OCI-LY7 (cell line): ENCODE measurements at regions not wholly inside any gene's neighbourhood (a gene's known extent, or its start where the extent isn't known, plus 50 kb on each side); places are given as distances from the start of the nearest gene placed in this dataset.

Source experiments
- EZH2phosphoT487 ChIP-seq: fragments of 200-600 bp; sonication (generic); IDR thresholded peaks from 2 replicates; pipeline ENCODE4 v1.6.1; 2018; ENCODE audit warnings: low read depth, borderline replicate concordance, mild to moderate bottlenecking, mixed run types, antibody characterized with exemption, low read length, moderate library complexity, mixed read lengths
- TF ChIP-seq, protein P1 (sequence below): fragments of 200-600 bp; sonication (generic); conservative IDR thresholded peaks from 2 replicates; pipeline ENCODE4 v1.5.1; 2014; ENCODE audit warnings: mild to moderate bottlenecking, antibody characterized with exemption, low read length, moderate library complexity, mixed read lengths

DNA sequence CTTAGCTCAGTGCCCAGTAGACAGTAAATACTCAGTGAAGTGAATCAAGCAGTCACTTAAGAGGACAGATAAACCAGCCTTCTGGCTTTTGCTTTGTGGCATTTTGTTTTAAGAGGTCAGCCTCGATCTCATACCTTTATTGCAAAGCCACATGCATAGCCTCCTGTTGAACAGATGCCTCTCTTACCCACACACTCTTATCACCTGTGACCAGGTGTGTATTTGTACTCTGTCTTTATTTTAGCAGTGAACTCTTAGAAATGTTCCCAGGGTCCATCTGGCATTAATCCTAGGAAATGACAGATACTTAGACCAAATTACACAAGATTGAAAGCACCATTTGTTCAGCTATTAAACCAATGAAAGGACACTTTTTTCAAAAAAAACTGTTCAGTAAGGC, 1426.5 kb downstream of the CDH11 start:
- TF ChIP-seq, protein P1, sequence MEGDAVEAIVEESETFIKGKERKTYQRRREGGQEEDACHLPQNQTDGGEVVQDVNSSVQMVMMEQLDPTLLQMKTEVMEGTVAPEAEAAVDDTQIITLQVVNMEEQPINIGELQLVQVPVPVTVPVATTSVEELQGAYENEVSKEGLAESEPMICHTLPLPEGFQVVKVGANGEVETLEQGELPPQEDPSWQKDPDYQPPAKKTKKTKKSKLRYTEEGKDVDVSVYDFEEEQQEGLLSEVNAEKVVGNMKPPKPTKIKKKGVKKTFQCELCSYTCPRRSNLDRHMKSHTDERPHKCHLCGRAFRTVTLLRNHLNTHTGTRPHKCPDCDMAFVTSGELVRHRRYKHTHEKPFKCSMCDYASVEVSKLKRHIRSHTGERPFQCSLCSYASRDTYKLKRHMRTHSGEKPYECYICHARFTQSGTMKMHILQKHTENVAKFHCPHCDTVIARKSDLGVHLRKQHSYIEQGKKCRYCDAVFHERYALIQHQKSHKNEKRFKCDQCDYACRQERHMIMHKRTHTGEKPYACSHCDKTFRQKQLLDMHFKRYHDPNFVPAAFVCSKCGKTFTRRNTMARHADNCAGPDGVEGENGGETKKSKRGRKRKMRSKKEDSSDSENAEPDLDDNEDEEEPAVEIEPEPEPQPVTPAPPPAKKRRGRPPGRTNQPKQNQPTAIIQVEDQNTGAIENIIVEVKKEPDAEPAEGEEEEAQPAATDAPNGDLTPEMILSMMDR: no peak
- no peak for TF ChIP-seq EZH2phosphoT487
